SK-N-SH treated with all-trans-retinoic acid at 6 μM for 48 hours (cell line): ENCODE measurements at regions not wholly inside any gene's neighbourhood (a gene's known extent, or its start where the extent isn't known, plus 50 kb on each side); places are given as distances from the start of the nearest gene placed in this dataset.

ENCODE experiments used
- ARNTL ChIP-seq: fragments of 450-650 bp; formaldehyde crosslinking; IDR thresholded peaks from 2 replicates; pipeline ENCODE4 v1.5.0; 2020; ENCODE audit warnings: low read depth, mild to moderate bottlenecking, moderate library complexity, borderline replicate concordance
- CREB5 ChIP-seq: fragments of 250-450 bp; sonication (Bioruptor Pico); IDR thresholded peaks from 2 replicates; pipeline ENCODE4 v1.5.1; 2020; ENCODE audit warnings: low read depth, mild to moderate bottlenecking, moderate library complexity
- GLIS3 ChIP-seq: fragments of 250-450 bp; sonication (Bioruptor Pico); IDR thresholded peaks from 2 replicates; pipeline ENCODE4 v1.5.0; 2020; ENCODE audit warnings: mild to moderate bottlenecking, moderate library complexity
- PATZ1 ChIP-seq: fragments of 250-450 bp; sonication (Bioruptor Pico); IDR thresholded peaks from 2 replicates; pipeline ENCODE4 v1.8.0; 2020; ENCODE audit warnings: mild to moderate bottlenecking, moderate library complexity, borderline replicate concordance
- TSHZ2 ChIP-seq: fragments of 250-450 bp; sonication (Bioruptor Pico); IDR thresholded peaks from 2 replicates; pipeline ENCODE4 v1.5.0; 2020; ENCODE audit warnings: mild to moderate bottlenecking, moderate library complexity
- ZFP3 ChIP-seq: fragments of 250-450 bp; sonication (Bioruptor Pico); IDR thresholded peaks from 2 replicates; pipeline ENCODE4 v1.5.0; 2020; ENCODE audit warnings: mild to moderate bottlenecking, moderate library complexity
- ZNF565 ChIP-seq: fragments of 450-650 bp; formaldehyde crosslinking; conservative IDR thresholded peaks from 2 replicates; pipeline ENCODE4 v1.5.0; 2020; ENCODE audit warnings: low read depth, mild to moderate bottlenecking, moderate library complexity
- ZNF8 ChIP-seq: fragments of 450-650 bp; formaldehyde crosslinking; IDR thresholded peaks from 2 replicates; pipeline ENCODE4 v1.5.0; 2020; ENCODE audit warnings: mild to moderate bottlenecking, moderate library complexity

GRCh38 chr4:188246488-188246887 is 107.2 kb downstream of the TRIML1 start:
- TF ChIP-seq ZNF565 (CRISPR knock-in tag): no peak
- TF ChIP-seq GLIS3 (CRISPR knock-in tag): no peak
- no peak for TF ChIP-seq ZFP3 (CRISPR knock-in tag)
- TF ChIP-seq CREB5: no peak
- no peak for TF ChIP-seq TSHZ2 (CRISPR knock-in tag)
- no peak for TF ChIP-seq ZNF8 (CRISPR knock-in tag)
- no peak for TF ChIP-seq PATZ1 (CRISPR knock-in tag)
- no peak for TF ChIP-seq ARNTL (CRISPR knock-in tag)
